IMR-90 (cell line): ENCODE measurements at regions not wholly inside any gene's neighbourhood (a gene's known extent, or its start where the extent isn't known, plus 50 kb on each side); places are given as distances from the start of the nearest gene placed in this dataset.

Source experiments
- ATAC-seq: fragments of 200-7000 bp; cut with Tn5 transposase; 2 replicates; pipeline ENCODE4 v1.9.1; 2020; ENCODE audit warnings: low read depth, mild to moderate bottlenecking, moderate library complexity
- BruUV-seq: library from RNA; stranded (reverse); fragments of 400-500 nt; replicated peaks from 2 replicates; lab custom pipeline; 2021; lab: Mats Ljungman, UMichigan
- CTCF ChIA-PET: fragments of 300-600 bp; formaldehyde crosslinking; extraction: SDS; loops from one replicate; lab custom pipeline; 2021; ENCODE audit warnings: antibody characterized with exemption; lab: Yijun Ruan, JAX
- POLR2A ChIA-PET: fragments of 300-600 bp; sonication (Branson Sonifier 250); formaldehyde crosslinking; loops from one replicate; lab custom pipeline; 2022; ENCODE audit warnings: antibody characterized with exemption; ENCODE audit not compliant: unreplicated experiment; lab: Charles Lee
- DNase-seq: peaks from one replicate; pipeline ENCODE4 v3.0.0; 2013
- H2AFZ ChIP-seq: replicated peaks from 2 replicates; pipeline ENCODE3; 2013; ENCODE audit warnings: low read length, mild to moderate bottlenecking; ENCODE audit not compliant: poor library complexity
- H2AK5ac ChIP-seq: 2 replicates; pipeline ENCODE4 v1.6.1; 2013; ENCODE audit warnings: low read depth, low read length, inconsistent platforms
- H2AK9ac ChIP-seq: replicated peaks from 2 replicates; pipeline ENCODE3; 2013; ENCODE audit warnings: mild to moderate bottlenecking, low read depth, low read length, moderate library complexity; ENCODE audit not compliant: poor library complexity
- H2BK120ac ChIP-seq: 2 replicates; pipeline ENCODE4 v1.6.1; 2013; ENCODE audit warnings: low read depth, low read length, inconsistent platforms
- H2BK15ac ChIP-seq: 3 replicates; pipeline ENCODE4 v1.6.1; 2013; ENCODE audit warnings: low read depth, low read length, inconsistent platforms
- H2BK20ac ChIP-seq: 2 replicates; pipeline ENCODE4 v1.6.1; 2013; ENCODE audit warnings: low read depth, mild to moderate bottlenecking, inconsistent platforms, low read length, moderate library complexity
- H2BK5ac ChIP-seq: 2 replicates; pipeline ENCODE4 v1.6.1; 2013; ENCODE audit warnings: mild to moderate bottlenecking, low read depth, low read length, inconsistent platforms; ENCODE audit not compliant: poor library complexity, severe bottlenecking
- H3K14ac ChIP-seq: replicated peaks from 2 replicates; pipeline ENCODE4 v1.6.1; 2013; ENCODE audit warnings: low read depth, low read length, inconsistent platforms
- H3K18ac ChIP-seq: 2 replicates; pipeline ENCODE4 v1.6.1; 2013; ENCODE audit warnings: low read depth, low read length, control low read depth
- H3K23ac ChIP-seq: 2 replicates; pipeline ENCODE4 v1.6.1; 2013; ENCODE audit warnings: low read depth, low read length, inconsistent platforms
- H3K27ac ChIP-seq: 2 replicates; pipeline ENCODE4 v1.5.1; 2013; ENCODE audit warnings: mild to moderate bottlenecking, control low read depth, low read length; ENCODE audit not compliant: insufficient read depth
- H3K27me3 ChIP-seq: 2 replicates; pipeline ENCODE4 v1.6.1; 2013; ENCODE audit warnings: low read length; ENCODE audit not compliant: control insufficient read depth, insufficient read depth
- H3K36me3 ChIP-seq: 2 replicates; pipeline ENCODE4 v1.6.1; 2013; ENCODE audit warnings: low read length, mixed read lengths; ENCODE audit not compliant: control insufficient read depth, insufficient read depth
- H3K4ac ChIP-seq: 2 replicates; pipeline ENCODE4 v1.6.1; 2013; ENCODE audit warnings: low read depth, low read length, inconsistent platforms
- H3K4me1 ChIP-seq: 2 replicates; pipeline ENCODE4 v1.6.1; 2013; ENCODE audit warnings: low read length, mixed read lengths; ENCODE audit not compliant: control insufficient read depth, insufficient read depth
- H3K4me2 ChIP-seq: 2 replicates; pipeline ENCODE4 v1.6.1; 2013; ENCODE audit warnings: low read depth, mild to moderate bottlenecking, control low read depth, low read length, moderate library complexity
- H3K4me3 ChIP-seq: 2 replicates; pipeline ENCODE4 v1.5.1; 2013; ENCODE audit warnings: low read depth, mild to moderate bottlenecking, control low read depth, low read length, moderate library complexity; ENCODE audit not compliant: insufficient read depth
- H3K56ac ChIP-seq: 2 replicates; pipeline ENCODE4 v1.6.1; 2013; ENCODE audit warnings: low read length, inconsistent platforms; ENCODE audit not compliant: insufficient read depth; ENCODE audit errors: extremely low read depth
- H3K79me1 ChIP-seq, 2 experiments: 2 replicates each; pipeline ENCODE4 v1.6.1; 2013; ENCODE audit warnings: low read length in 2 of 2, inconsistent platforms in 1 of 2, low read depth in 1 of 2
- H3K9ac ChIP-seq: 2 replicates; pipeline ENCODE4 v1.6.1; 2013; ENCODE audit warnings: low read depth, low read length, control low read depth
- H3K9me1 ChIP-seq: 2 replicates; pipeline ENCODE4 v1.6.1; 2013; ENCODE audit warnings: low read length, inconsistent platforms; ENCODE audit not compliant: insufficient read depth
- H3K9me3 ChIP-seq: 2 replicates; pipeline ENCODE4 v1.6.1; 2013; ENCODE audit warnings: low read length; ENCODE audit not compliant: control insufficient read depth, insufficient read depth
- H4K20me1 ChIP-seq: 2 replicates; pipeline ENCODE4 v1.6.1; 2013; ENCODE audit warnings: low read length, inconsistent platforms; ENCODE audit not compliant: insufficient read depth
- H4K5ac ChIP-seq: 2 replicates; pipeline ENCODE4 v1.6.1; 2013; ENCODE audit warnings: mild to moderate bottlenecking, low read depth, low read length, control low read depth
- H4K8ac ChIP-seq, 2 experiments: 2 replicates each; pipeline ENCODE4 v1.6.1; 2013; ENCODE audit warnings: low read depth in 2 of 2, low read length in 2 of 2, control low read depth in 1 of 2, inconsistent platforms in 1 of 2
- H4K91ac ChIP-seq: 2 replicates; pipeline ENCODE4 v1.6.1; 2013; ENCODE audit warnings: low read depth, low read length, inconsistent platforms; ENCODE audit not compliant: insufficient read depth
- CEBPB ChIP-seq: IDR thresholded peaks from 2 replicates; pipeline ENCODE4 v1.6.1; 2012; ENCODE audit warnings: low read depth, low read length, improper control_type of control experiment
- MAFK ChIP-seq: IDR thresholded peaks from 2 replicates; pipeline ENCODE4 v1.6.1; 2012; ENCODE audit warnings: low read depth, low read length, improper control_type of control experiment
- MAZ ChIP-seq: IDR thresholded peaks from 2 replicates; pipeline ENCODE4 v1.6.1; 2012; ENCODE audit warnings: low read depth, mild to moderate bottlenecking, low read length, improper control_type of control experiment, moderate library complexity, borderline replicate concordance
- WGBS, 2 experiments: methylation state at CpG; one replicate each; pipeline versions ENCODE4 v1.1.5 to v1.1.7; 2013; ENCODE audit warnings: missing lambda C conversion rate in 2 of 2; ENCODE audit not compliant: insufficient read length in 1 of 2; ENCODE audit errors: extremely low coverage in 2 of 2; 5-methylcytosine and 5-hydroxymethylcytosine counted together
- dilution Hi-C: fragments of 300-500 bp; cut with HindIII; formaldehyde crosslinking; loops from one replicate; pipeline ENCODE4 v1.14.3; 2018; ENCODE audit warnings: low sequenced_read_pairs; ENCODE audit not compliant: unreplicated experiment
- in situ Hi-C: fragments of 300-500 bp; cut with MboI; formaldehyde crosslinking; loops from 3 replicates; pipeline ENCODE4 v1.14.3; 2019; ENCODE audit warnings: low sequenced_read_pairs, inconsistent platforms, mixed read lengths
- intact Hi-C: fragments of 100-400 bp; cut with micrococcal nuclease; formaldehyde crosslinking; loops from 2 replicates; pipeline ENCODE4 v1.10.0; 2022

- H3K18ac ChIP-seq, result no peak overlapping the region
- H4K20me1 ChIP-seq, result no peaks in the 10 kb centered on the region
- H3K9me3 ChIP-seq, result peaks cover 7% of the 10 kb centered on the region
- H4K8ac ChIP-seq, result no peak overlapping the region
- H3K4ac ChIP-seq, result no peak overlapping the region
- no peaks in the 10 kb centered on the region for H3K27me3 ChIP-seq
- H3K4me1 ChIP-seq, result 0 out of 2 replicates have a peak, but pooled peaks cover 2% of the 10 kb centered on the region
- no peak for ATAC-seq
- no peak overlapping the region for H3K56ac ChIP-seq
- no TSS peak for BruUV-seq
- WGBS, 2 experiments, result no CpG with 5 or more reads among the region's 3 CpGs
- no peak overlapping the region for H3K9ac ChIP-seq
- H2BK15ac ChIP-seq, result no peak overlapping the region
- no peak overlapping the region for H2BK20ac ChIP-seq
- no peak overlapping the region for H2AFZ ChIP-seq
- H3K4me3 ChIP-seq, result no peak overlapping the region
- CTCF ChIA-PET, result no interaction called here
- H3K27ac ChIP-seq, result no peak overlapping the region
- no peak for DNase-seq
- no peak overlapping the region for H3K23ac ChIP-seq
- no peak overlapping the region for H3K14ac ChIP-seq
- H3K36me3 ChIP-seq, result no peaks in the 10 kb centered on the region
- no peak overlapping the region for H4K5ac ChIP-seq
- no peak overlapping the region for H2AK9ac ChIP-seq
- in situ Hi-C loops, result no loop called here
- POLR2A ChIA-PET, result no interaction called here
- H3K79me1 ChIP-seq, result no peaks in the 10 kb centered on the region
- H2BK5ac ChIP-seq, result no peak overlapping the region
- H4K91ac ChIP-seq, result no peak overlapping the region
- no peak for TF ChIP-seq MAFK
- TF ChIP-seq CEBPB, result no peak
- no peak for TF ChIP-seq MAZ
- no peaks in the 10 kb centered on the region for H3K9me1 ChIP-seq
- H2BK120ac ChIP-seq, result no peak overlapping the region
- no peak overlapping the region for H3K4me2 ChIP-seq
- dilution Hi-C loops, result no loop called here
- no peak overlapping the region for H2AK5ac ChIP-seq
- intact Hi-C loops, result no loop called here
Observed at GRCh38 chr6:71551798-71552197, 263.2 kb downstream of the OGFRL1 start.
